ENCODE measurements at regions not wholly inside any gene's neighbourhood (a gene's known extent, or its start where the extent isn't known, plus 50 kb on each side); places are given as distances from the start of the nearest gene placed in this dataset.

GRCh38 chr13:97057176-97057575, 62.9 kb upstream of the OXGR1 start:
- no peaks in the 10 kb centered on the region for H3K4me1 ChIP-seq
- no peak for DNase-seq
- intact Hi-C loops (cut with DNase I; ENCODE audit: low total_unique reads) = no loop called here
- TF ChIP-seq POLR2AphosphoS5 (IDR thresholded peaks at IDR 0.05) (no peak), EP300 (IDR thresholded peaks at IDR 0.05) (no peak), CTCF (IDR thresholded peaks at IDR 0.05) (no peak), POLR2A (IDR thresholded peaks at IDR 0.05) (no peak)
- H3K27ac ChIP-seq = no peak overlapping the region
- no peaks in the 10 kb centered on the region for H3K36me3 ChIP-seq
- no peaks in the 10 kb centered on the region for H3K27me3 ChIP-seq
- 67 to 86% (median 85%) methylated on average over 2 of the region's 2 CpGs for WGBS, 5 donors
- no peak overlapping the region for H3K4me3 ChIP-seq
- H3K9me3 ChIP-seq = peaks cover 0 to 8% (median 0%) of the 10 kb centered on the region in 4 donors

- H3K27me3 ChIP-seq = no peaks in the 10 kb centered on the region
- no peaks in the 10 kb centered on the region for H3K4me1 ChIP-seq
- no peak overlapping the region for H3K27ac ChIP-seq
- no peak for DNase-seq
- H3K36me3 ChIP-seq = no peaks in the 10 kb centered on the region
- H3K4me3 ChIP-seq = no peak overlapping the region
- peaks cover 0 to 8% (median 0%) of the 10 kb centered on the region in 4 donors for H3K9me3 ChIP-seq
- intact Hi-C loops (cut with DNase I; ENCODE audit: low total_unique reads) = no loop called here
- WGBS, 5 donors = 54 to 67% (median 62%) methylated on average over 3 of the region's 3 CpGs
- TF ChIP-seq POLR2A (IDR thresholded peaks at IDR 0.05) = no peak
- TF ChIP-seq POLR2AphosphoS5 (IDR thresholded peaks at IDR 0.05) = no peak
- TF ChIP-seq CTCF (IDR thresholded peaks at IDR 0.05) = no peak
- TF ChIP-seq EP300 (IDR thresholded peaks at IDR 0.05) = no peak
Observed at GRCh38 chr13:97058391-97058790, 64.1 kb upstream of the OXGR1 start.

- H3K27me3 ChIP-seq = no peaks in the 10 kb centered on the region
- H3K4me3 ChIP-seq = no peak overlapping the region
- H3K36me3 ChIP-seq = no peaks in the 10 kb centered on the region
- TF ChIP-seq EP300 (IDR thresholded peaks at IDR 0.05) = no peak
- TF ChIP-seq POLR2AphosphoS5 (IDR thresholded peaks at IDR 0.05) = no peak
- no peak for TF ChIP-seq CTCF (IDR thresholded peaks at IDR 0.05)
- TF ChIP-seq POLR2A (IDR thresholded peaks at IDR 0.05) = no peak
- DNase-seq = no peak
- peaks cover 0 to 8% (median 0%) of the 10 kb centered on the region in 4 donors for H3K9me3 ChIP-seq
- intact Hi-C loops (cut with DNase I; ENCODE audit: low total_unique reads) = no loop called here
- no peak overlapping the region for H3K27ac ChIP-seq
- H3K4me1 ChIP-seq = no peaks in the 10 kb centered on the region
- 78 to 92% (median 85%) methylated on average over 1 of the region's 1 CpG for WGBS, 5 donors
Observed at GRCh38 chr13:97058926-97059325, 64.7 kb upstream of the OXGR1 start.

- Histone ChIP-seq H3K36me3 (no peaks in the 10 kb centered on the region), H3K9me3 (no peaks in the 10 kb centered on the region), H3K27ac (no peak overlapping the region), H3K4me3 (no peak overlapping the region), H3K4me1 (peaks cover 0 to 7% (median 0%) of the 10 kb centered on the region in 4 donors), H3K27me3 (no peaks in the 10 kb centered on the region)
- no peak for DNase-seq
- WGBS, 5 donors = 87 to 94% (median 91%) methylated on average over 8 of the region's 8 CpGs
- intact Hi-C loops (cut with DNase I; ENCODE audit: low total_unique reads) = no loop called here
- no peak for TF ChIP-seq POLR2AphosphoS5 (IDR thresholded peaks at IDR 0.05)
- TF ChIP-seq POLR2A (IDR thresholded peaks at IDR 0.05) = no peak
- no peak for TF ChIP-seq CTCF (IDR thresholded peaks at IDR 0.05)
- no peak for TF ChIP-seq EP300 (IDR thresholded peaks at IDR 0.05)
Observed at GRCh38 chr13:97067017-97067895, 73.0 kb upstream of the OXGR1 start.

Measured in stomach (tissue), 8 donors.